ENCODE measurements at regions not wholly inside any gene's neighbourhood (a gene's known extent, or its start where the extent isn't known, plus 50 kb on each side); places are given as distances from the start of the nearest gene placed in this dataset.

GRCh38 chr12:28083840-28084678 is 106.2 kb upstream of the CCDC91 start:
- TF ChIP-seq POLR2A (IDR thresholded peaks at IDR 0.05; ENCODE audit: low read length) (no peak), GATA1 (IDR thresholded peaks at IDR 0.05; ENCODE audit: low read depth, low read length) (no peak)

Measured in erythroblast (primary cell).